ENCODE measurements at regions not wholly inside any gene's neighbourhood (a gene's known extent, or its start where the extent isn't known, plus 50 kb on each side); places are given as distances from the start of the nearest gene placed in this dataset.

DNA sequence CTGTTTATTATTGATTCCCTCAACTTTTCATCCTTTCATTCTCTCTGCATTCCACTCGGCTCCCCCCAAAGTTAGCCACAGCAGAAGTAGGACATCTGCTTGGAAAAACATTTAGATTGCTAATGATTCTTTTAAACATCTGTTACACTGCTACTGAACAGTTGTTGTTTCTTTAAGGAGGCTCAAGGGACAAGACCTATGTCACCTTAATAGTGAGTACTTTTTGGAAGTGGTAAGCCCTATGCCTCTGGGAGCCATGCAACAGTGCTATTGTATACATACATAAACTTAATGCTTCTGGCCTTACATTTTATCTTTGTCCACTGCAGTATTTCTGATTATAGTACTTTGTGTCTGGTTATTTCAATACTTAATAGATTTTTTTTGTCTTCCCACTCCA lies 628.2 kb upstream of the FOXG1 start:
- DNase-seq = no peak
- no peaks in the 10 kb centered on the region for H3K4me1 ChIP-seq
- H3K36me3 ChIP-seq = no peaks in the 10 kb centered on the region
- 31 to 38% methylated on average over 1 of the region's 1 CpG for WGBS, 2 donors
- no peak for TF ChIP-seq POLR2A (IDR thresholded peaks at IDR 0.05)
- TF ChIP-seq, protein P1, sequence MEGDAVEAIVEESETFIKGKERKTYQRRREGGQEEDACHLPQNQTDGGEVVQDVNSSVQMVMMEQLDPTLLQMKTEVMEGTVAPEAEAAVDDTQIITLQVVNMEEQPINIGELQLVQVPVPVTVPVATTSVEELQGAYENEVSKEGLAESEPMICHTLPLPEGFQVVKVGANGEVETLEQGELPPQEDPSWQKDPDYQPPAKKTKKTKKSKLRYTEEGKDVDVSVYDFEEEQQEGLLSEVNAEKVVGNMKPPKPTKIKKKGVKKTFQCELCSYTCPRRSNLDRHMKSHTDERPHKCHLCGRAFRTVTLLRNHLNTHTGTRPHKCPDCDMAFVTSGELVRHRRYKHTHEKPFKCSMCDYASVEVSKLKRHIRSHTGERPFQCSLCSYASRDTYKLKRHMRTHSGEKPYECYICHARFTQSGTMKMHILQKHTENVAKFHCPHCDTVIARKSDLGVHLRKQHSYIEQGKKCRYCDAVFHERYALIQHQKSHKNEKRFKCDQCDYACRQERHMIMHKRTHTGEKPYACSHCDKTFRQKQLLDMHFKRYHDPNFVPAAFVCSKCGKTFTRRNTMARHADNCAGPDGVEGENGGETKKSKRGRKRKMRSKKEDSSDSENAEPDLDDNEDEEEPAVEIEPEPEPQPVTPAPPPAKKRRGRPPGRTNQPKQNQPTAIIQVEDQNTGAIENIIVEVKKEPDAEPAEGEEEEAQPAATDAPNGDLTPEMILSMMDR (IDR thresholded peaks at IDR 0.05) = no peak
- no peak overlapping the region for H3K27ac ChIP-seq
- no peak overlapping the region for H3K4me3 ChIP-seq (replicated peaks in 1 of 3)
- no peaks in the 10 kb centered on the region for H3K9me3 ChIP-seq
- H3K27me3 ChIP-seq = no peaks in the 10 kb centered on the region
- intact Hi-C loops (cut with DNase I) = no loop called here

DNA sequence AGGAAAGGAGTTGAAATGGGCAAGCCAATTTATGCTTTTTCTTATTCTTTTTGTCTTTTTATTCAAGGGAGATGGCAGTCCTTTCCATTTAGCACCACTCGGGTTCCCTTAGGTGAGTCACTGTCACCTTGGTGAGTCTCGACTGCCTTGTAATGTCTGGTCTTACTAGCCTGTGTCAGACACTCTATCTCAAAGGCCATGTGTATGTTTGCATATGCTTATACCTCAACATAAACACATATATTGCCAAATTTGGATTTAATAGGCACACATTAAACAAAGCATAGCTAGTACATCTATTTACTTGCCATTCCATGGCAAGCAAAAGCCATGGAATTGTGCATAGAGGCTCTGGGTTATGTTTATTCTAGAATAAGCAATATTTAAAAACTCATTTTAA lies 624.9 kb upstream of the FOXG1 start:
- H3K27me3 ChIP-seq = no peaks in the 10 kb centered on the region
- no peak for DNase-seq
- H3K9me3 ChIP-seq = no peaks in the 10 kb centered on the region
- intact Hi-C loops (cut with DNase I) = no loop called here
- no peak overlapping the region for H3K27ac ChIP-seq
- no peaks in the 10 kb centered on the region for H3K4me1 ChIP-seq
- WGBS, 2 donors = 79 to 82% methylated on average over 2 of the region's 2 CpGs
- TF ChIP-seq, protein P1 (IDR thresholded peaks at IDR 0.05) = no peak
- no peak for TF ChIP-seq POLR2A (IDR thresholded peaks at IDR 0.05)
- H3K4me3 ChIP-seq (replicated peaks in 1 of 3) = no peak overlapping the region
- H3K36me3 ChIP-seq = no peaks in the 10 kb centered on the region

- Histone ChIP-seq H3K27me3 (no peaks in the 10 kb centered on the region), H3K27ac (no peak overlapping the region), H3K36me3 (no peaks in the 10 kb centered on the region), H3K9me3 (no peaks in the 10 kb centered on the region), H3K4me3 (replicated peaks in 1 of 3) (no peak overlapping the region), H3K4me1 (no peaks in the 10 kb centered on the region)
- DNase-seq = no peak
- intact Hi-C loops (cut with DNase I) = no loop called here
- TF ChIP-seq, protein P1 (IDR thresholded peaks at IDR 0.05) = no peak
- no peak for TF ChIP-seq POLR2A (IDR thresholded peaks at IDR 0.05)
- WGBS, 2 donors = 20 to 21% methylated on average over 3 of the region's 3 CpGs
These were observed 624.1 kb upstream of the FOXG1 start for GRCh38 chr14:28142400-28143015.

DNA sequence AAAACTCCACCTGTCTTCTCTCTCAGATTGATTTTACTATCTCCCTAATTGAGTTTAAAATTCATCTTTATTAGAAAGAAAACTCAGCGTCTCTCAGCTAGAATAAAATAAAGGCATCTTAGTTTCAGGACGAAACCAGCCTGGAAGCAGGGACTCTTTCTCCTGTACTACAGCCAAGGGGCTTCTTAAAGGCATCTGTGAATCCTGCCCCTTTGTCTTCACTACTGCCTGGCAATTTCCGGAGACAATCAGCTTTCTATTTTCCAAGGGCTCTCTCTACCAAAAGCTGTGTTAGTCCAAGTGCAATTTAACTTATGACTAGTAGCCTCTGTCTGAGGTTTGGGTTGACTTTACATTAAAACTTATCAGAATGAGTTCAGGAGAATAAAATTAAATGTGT lies 623.3 kb upstream of the FOXG1 start:
- Histone ChIP-seq H3K27me3 (no peaks in the 10 kb centered on the region), H3K36me3 (no peaks in the 10 kb centered on the region), H3K27ac (no peak overlapping the region), H3K4me3 (replicated peaks in 1 of 3) (no peak overlapping the region), H3K4me1 (no peaks in the 10 kb centered on the region), H3K9me3 (no peaks in the 10 kb centered on the region)
- intact Hi-C loops (cut with DNase I) = no loop called here
- no peak for TF ChIP-seq POLR2A (IDR thresholded peaks at IDR 0.05)
- TF ChIP-seq, protein P1 (IDR thresholded peaks at IDR 0.05) = no peak
- DNase-seq = no peak
- WGBS, 2 donors = 54 to 60% methylated on average over 3 of the region's 3 CpGs

DNA sequence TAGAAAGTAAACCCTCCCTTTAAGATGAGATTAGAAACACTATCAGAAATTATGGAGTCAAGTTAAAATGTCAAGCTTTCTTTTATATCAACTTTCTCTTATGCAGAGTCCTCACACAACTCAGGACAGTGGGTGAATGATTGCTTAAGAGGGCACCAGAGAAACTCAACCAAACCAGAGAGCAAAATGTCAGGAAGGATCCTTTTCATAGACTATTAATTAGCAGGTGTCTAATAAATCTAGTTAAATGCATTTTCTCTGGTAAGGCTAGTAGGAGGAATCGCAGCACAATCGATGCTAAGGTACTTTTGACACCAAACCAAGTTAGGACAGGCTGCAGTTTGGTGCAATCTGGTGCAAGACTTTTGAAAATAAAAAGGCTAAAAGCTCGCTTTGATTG lies 614.7 kb upstream of the FOXG1 start:
- 80 to 81% methylated on average over 3 of the region's 3 CpGs for WGBS, 2 donors
- Histone ChIP-seq H3K4me1 (no peaks in the 10 kb centered on the region), H3K4me3 (replicated peaks in 1 of 3) (no peak overlapping the region), H3K9me3 (no peaks in the 10 kb centered on the region), H3K27ac (no peak overlapping the region), H3K36me3 (no peaks in the 10 kb centered on the region), H3K27me3 (no peaks in the 10 kb centered on the region)
- intact Hi-C loops (cut with DNase I) = no loop called here
- no peak for TF ChIP-seq POLR2A (IDR thresholded peaks at IDR 0.05)
- TF ChIP-seq, protein P1 (IDR thresholded peaks at IDR 0.05) = no peak
- DNase-seq = no peak

All from thyroid gland (tissue), 4 donors.